Ishikawa (cell line): ENCODE measurements at regions not wholly inside any gene's neighbourhood (a gene's known extent, or its start where the extent isn't known, plus 50 kb on each side); places are given as distances from the start of the nearest gene placed in this dataset.

ENCODE experiments used
- EP300 ChIP-seq: IDR thresholded peaks from 2 replicates; pipeline ENCODE4 v1.6.1; 2012; ENCODE audit warnings: borderline replicate concordance
- REST ChIP-seq: IDR thresholded peaks from 2 replicates; pipeline ENCODE4 v1.6.1; 2012; ENCODE audit warnings: low read depth, mild to moderate bottlenecking
- USF1 ChIP-seq: IDR thresholded peaks from 2 replicates; pipeline ENCODE4 v1.6.1; 2012

GRCh38 chr5:82858151-82859025 is 218.8 kb downstream of the TMEM167A start:
- no peak for TF ChIP-seq REST
- no peak for TF ChIP-seq USF1
- no peak for TF ChIP-seq EP300
